GM19438 (cell line): ENCODE measurements at regions not wholly inside any gene's neighbourhood (a gene's known extent, or its start where the extent isn't known, plus 50 kb on each side); places are given as distances from the start of the nearest gene placed in this dataset.

ENCODE experiments used
- ATAC-seq: cut with Tn5 transposase; IDR thresholded peaks from one replicate; pipeline ENCODE4 v1.9.1; 2021; ENCODE audit warnings: low read depth; ENCODE audit not compliant: unreplicated experiment

DNA sequence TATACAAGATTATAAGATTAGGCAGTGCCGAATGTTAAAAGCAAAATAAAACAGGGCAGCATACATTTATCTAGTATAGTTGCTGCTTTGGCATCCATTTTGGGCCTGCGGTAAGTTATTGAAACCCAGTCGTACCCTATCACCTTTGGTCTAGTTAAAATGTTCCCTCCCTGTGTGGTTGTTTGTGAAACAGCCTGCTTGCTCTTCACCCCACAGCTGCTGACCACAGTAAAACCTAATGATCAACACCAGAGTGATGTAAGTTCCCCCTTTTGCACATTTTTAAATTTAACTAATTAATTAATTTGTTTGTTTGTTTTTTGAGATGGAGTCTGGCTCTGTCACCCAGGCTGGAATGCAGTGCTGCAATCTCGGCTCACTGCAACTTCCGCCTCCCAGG, 50.3 kb upstream of the TXNDC5 start:
- peak; percentile 39 for ATAC-seq
